PC-9 (cell line): ENCODE measurements at regions not wholly inside any gene's neighbourhood (a gene's known extent, or its start where the extent isn't known, plus 50 kb on each side); places are given as distances from the start of the nearest gene placed in this dataset.

Experiments used
- BruUV-seq: library from RNA; stranded (reverse); fragments of 400-500 nt; replicated peaks from 2 replicates; lab custom pipeline; 2021; lab: Mats Ljungman, UMichigan
- CTCF ChIA-PET: fragments of 300-600 bp; sonication (Branson Sonifier 250); formaldehyde crosslinking; loops from one replicate; lab custom pipeline; 2022; ENCODE audit warnings: antibody characterized with exemption; lab: Charles Lee
- POLR2A ChIA-PET: fragments of 300-600 bp; sonication (Branson Sonifier 250); formaldehyde crosslinking; loops from one replicate; lab custom pipeline; 2022; ENCODE audit warnings: antibody characterized with exemption; ENCODE audit not compliant: unreplicated experiment; lab: Charles Lee
- DNase-seq, 2 experiments: peaks; one replicate each; pipeline versions ENCODE4 v3.0.0 to v3.0.0-alpha.2; 2015 to 2022; ENCODE audit warnings: mixed read lengths in 1 of 2
- H2AFZ ChIP-seq: fragments of 200-600 bp; sonication (generic); 2 replicates; pipeline ENCODE4 v1.8.1; 2017; ENCODE audit warnings: antibody characterized with exemption
- H3F3A ChIP-seq: fragments of 200-600 bp; sonication (generic); 2 replicates; pipeline ENCODE4 v1.8.1; 2017; ENCODE audit warnings: antibody characterized with exemption, mild to moderate bottlenecking, low read depth; ENCODE audit not compliant: insufficient read depth
- H3K27ac ChIP-seq: fragments of 200-600 bp; sonication (generic); 2 replicates; pipeline ENCODE4 v1.6.1; 2016; ENCODE audit warnings: mixed run types
- H3K27me3 ChIP-seq: fragments of 200-600 bp; sonication (generic); 2 replicates; pipeline ENCODE4 v1.6.1; 2016; ENCODE audit warnings: low read depth, mixed run types; ENCODE audit not compliant: insufficient read depth
- H3K36me3 ChIP-seq: fragments of 200-600 bp; sonication (generic); 2 replicates; pipeline ENCODE4 v1.6.1; 2016; ENCODE audit warnings: low read depth, mixed run types
- H3K4me1 ChIP-seq: fragments of 200-600 bp; sonication (generic); replicated peaks from 2 replicates; pipeline ENCODE4 v1.6.1; 2016; ENCODE audit warnings: mixed run types; ENCODE audit not compliant: insufficient read depth
- H3K4me2 ChIP-seq: fragments of 200-600 bp; sonication (generic); 2 replicates; pipeline ENCODE4 v1.6.1; 2017; ENCODE audit warnings: mixed run types
- H3K4me3 ChIP-seq: fragments of 200-600 bp; sonication (generic); 2 replicates; pipeline ENCODE4 v1.6.1; 2016; ENCODE audit warnings: mixed run types
- H3K79me2 ChIP-seq: fragments of 200-600 bp; sonication (generic); 2 replicates; pipeline ENCODE4 v1.6.1; 2017; ENCODE audit warnings: low read depth, mixed run types
- H3K9me2 ChIP-seq: fragments of 200-600 bp; sonication (generic); 2 replicates; pipeline ENCODE4 v1.8.1; 2017; ENCODE audit warnings: mild to moderate bottlenecking; ENCODE audit not compliant: insufficient read depth
- H3K9me3 ChIP-seq: fragments of 200-600 bp; sonication (generic); 2 replicates; pipeline ENCODE4 v1.8.1; 2016; ENCODE audit warnings: low read depth; ENCODE audit not compliant: insufficient read depth
- H4K20me1 ChIP-seq: fragments of 200-600 bp; sonication (generic); 2 replicates; pipeline ENCODE4 v1.8.1; 2017; ENCODE audit not compliant: insufficient read depth
- EZH2 ChIP-seq: fragments of 200-600 bp; sonication (generic); IDR thresholded peaks from 2 replicates; pipeline ENCODE4 v1.8.0; 2017; ENCODE audit warnings: antibody characterized with exemption, low read depth
- intact Hi-C: fragments of 100-400 bp; cut with micrococcal nuclease; formaldehyde crosslinking; loops from one replicate; pipeline ENCODE4 v1.10.0; 2022; ENCODE audit not compliant: unreplicated experiment
- TF ChIP-seq, protein P1 (sequence below): fragments of 200-600 bp; sonication (generic); conservative IDR thresholded peaks from 2 replicates; pipeline ENCODE4 v1.6.1; 2017; ENCODE audit warnings: mixed run types, antibody characterized with exemption, mild to moderate bottlenecking, moderate library complexity

DNA sequence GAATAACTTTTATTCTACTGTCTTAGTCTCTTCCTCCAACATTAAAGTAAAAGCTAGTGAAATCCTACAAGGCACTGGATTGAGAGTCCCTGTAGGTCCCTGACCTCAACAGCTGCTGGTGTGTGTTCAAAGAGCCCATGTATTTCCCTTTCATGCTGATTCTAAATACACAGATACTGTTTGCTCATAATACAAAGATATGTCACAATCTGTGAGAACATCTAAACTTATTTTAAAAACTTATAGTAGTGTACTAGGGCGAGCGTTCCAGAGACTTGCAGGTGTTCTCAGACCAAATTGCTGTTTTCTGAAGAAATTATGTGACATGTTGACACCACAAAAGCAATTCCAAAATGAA is 145.9 kb upstream of the LIPC start:
- intact Hi-C loops = no loop called here
- Histone ChIP-seq H3K36me3 (no peaks in the 10 kb centered on the region), H3K4me3 (no peak overlapping the region), H3K9me2 (no peaks in the 10 kb centered on the region), H4K20me1 (no peaks in the 10 kb centered on the region), H3K79me2 (no peaks in the 10 kb centered on the region), H2AFZ (no peak overlapping the region), H3F3A (no peaks in the 10 kb centered on the region), H3K27me3 (no peaks in the 10 kb centered on the region), H3K4me1 (0 out of 2 replicates have a peak, but pooled peaks cover 4% of the 10 kb centered on the region), H3K9me3 (no peaks in the 10 kb centered on the region), H3K27ac (no peak overlapping the region), H3K4me2 (no peak overlapping the region)
- no TSS peak for BruUV-seq
- no peak for TF ChIP-seq EZH2
- TF ChIP-seq, protein P1, sequence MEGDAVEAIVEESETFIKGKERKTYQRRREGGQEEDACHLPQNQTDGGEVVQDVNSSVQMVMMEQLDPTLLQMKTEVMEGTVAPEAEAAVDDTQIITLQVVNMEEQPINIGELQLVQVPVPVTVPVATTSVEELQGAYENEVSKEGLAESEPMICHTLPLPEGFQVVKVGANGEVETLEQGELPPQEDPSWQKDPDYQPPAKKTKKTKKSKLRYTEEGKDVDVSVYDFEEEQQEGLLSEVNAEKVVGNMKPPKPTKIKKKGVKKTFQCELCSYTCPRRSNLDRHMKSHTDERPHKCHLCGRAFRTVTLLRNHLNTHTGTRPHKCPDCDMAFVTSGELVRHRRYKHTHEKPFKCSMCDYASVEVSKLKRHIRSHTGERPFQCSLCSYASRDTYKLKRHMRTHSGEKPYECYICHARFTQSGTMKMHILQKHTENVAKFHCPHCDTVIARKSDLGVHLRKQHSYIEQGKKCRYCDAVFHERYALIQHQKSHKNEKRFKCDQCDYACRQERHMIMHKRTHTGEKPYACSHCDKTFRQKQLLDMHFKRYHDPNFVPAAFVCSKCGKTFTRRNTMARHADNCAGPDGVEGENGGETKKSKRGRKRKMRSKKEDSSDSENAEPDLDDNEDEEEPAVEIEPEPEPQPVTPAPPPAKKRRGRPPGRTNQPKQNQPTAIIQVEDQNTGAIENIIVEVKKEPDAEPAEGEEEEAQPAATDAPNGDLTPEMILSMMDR = no peak
- no peak for DNase-seq
- CTCF ChIA-PET = no interaction called here
- POLR2A ChIA-PET = interaction anchor here (0.6 kb wide), 1 partner anchor 446 kb away, joined by 5 read pairs; no protein-coding TSS in a partner anchor

- BruUV-seq = no TSS peak
- ChIA-PET POLR2A (no interaction called here), CTCF (no interaction called here)
- Histone ChIP-seq H3K4me3 (no peak overlapping the region), H3K27me3 (no peaks in the 10 kb centered on the region), H3K4me1 (0 out of 2 replicates have a peak, but pooled peaks cover 4% of the 10 kb centered on the region), H3K9me3 (no peaks in the 10 kb centered on the region), H2AFZ (no peak overlapping the region), H3K36me3 (no peaks in the 10 kb centered on the region), H3K27ac (no peak overlapping the region), H3K4me2 (no peak overlapping the region), H3K79me2 (no peaks in the 10 kb centered on the region), H4K20me1 (no peaks in the 10 kb centered on the region), H3F3A (no peaks in the 10 kb centered on the region), H3K9me2 (no peaks in the 10 kb centered on the region)
- no peak for TF ChIP-seq EZH2
- TF ChIP-seq, protein P1 = no peak
- no peak for DNase-seq
- intact Hi-C loops = no loop called here
Observed at GRCh38 chr15:58286523-58286922, 145.3 kb upstream of the LIPC start.

GRCh38 chr15:58287891-58288290 is 143.9 kb upstream of the LIPC start:
- Histone ChIP-seq H3K79me2 (no peaks in the 10 kb centered on the region), H3K4me3 (no peak overlapping the region), H3K27me3 (no peaks in the 10 kb centered on the region), H3K9me2 (no peaks in the 10 kb centered on the region), H3F3A (no peaks in the 10 kb centered on the region), H3K36me3 (no peaks in the 10 kb centered on the region), H4K20me1 (no peaks in the 10 kb centered on the region), H3K4me1 (0 out of 2 replicates have a peak, but pooled peaks cover 4% of the 10 kb centered on the region), H3K27ac (no peak overlapping the region), H3K4me2 (no peak overlapping the region), H2AFZ (no peak overlapping the region), H3K9me3 (no peaks in the 10 kb centered on the region)
- intact Hi-C loops = no loop called here
- DNase-seq = no peak
- ChIA-PET POLR2A (interaction anchor here (0.6 kb wide), 1 partner anchor 183 kb away, joined by 4 read pairs; no protein-coding TSS in a partner anchor), CTCF (no interaction called here)
- BruUV-seq = no TSS peak
- TF ChIP-seq, protein P1 = no peak
- no peak for TF ChIP-seq EZH2
